ENCODE measurements at regions not wholly inside any gene's neighbourhood (a gene's known extent, or its start where the extent isn't known, plus 50 kb on each side); places are given as distances from the start of the nearest gene placed in this dataset.

DNA sequence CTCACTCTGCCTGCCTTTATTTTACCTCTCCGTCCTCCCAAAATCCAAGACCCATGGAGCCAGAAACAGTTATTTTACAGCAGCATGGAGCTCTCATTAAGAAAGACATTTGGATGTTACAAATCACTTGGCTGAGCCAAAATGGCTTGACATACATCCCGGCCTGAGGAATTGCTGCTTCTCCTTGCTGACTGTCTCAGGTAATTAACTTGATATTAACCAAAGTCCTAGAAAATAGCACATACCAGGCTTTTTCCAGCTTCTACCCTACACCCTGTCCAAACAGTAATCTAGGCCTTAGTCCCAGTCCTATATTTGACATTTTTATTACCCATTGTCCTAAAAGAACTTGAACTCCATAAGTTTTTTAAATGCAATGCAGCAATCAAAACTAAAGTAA lies 205.0 kb downstream of the TMX3 start:
- H3K9me3 ChIP-seq: peaks cover 0 to 2% of the 10 kb centered on the region in 2 donors

DNA sequence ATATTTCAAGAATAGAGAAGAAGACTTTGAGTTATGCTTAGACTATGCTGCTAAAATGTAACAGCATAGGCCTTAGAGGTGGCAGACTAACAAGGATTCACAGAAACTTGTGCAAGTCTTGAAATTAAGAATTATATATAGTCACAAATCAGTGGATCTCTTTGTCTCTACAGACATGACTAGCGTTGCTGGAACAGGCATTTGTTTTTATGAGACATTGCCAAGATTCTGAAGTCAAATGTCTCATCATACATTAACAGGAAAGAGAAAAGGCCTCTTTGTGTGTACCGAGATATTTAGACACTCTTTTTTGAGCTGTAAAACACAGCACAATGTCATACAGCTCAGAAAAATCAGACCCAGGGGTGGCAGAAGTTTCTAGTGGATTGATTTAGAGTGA lies 207.1 kb downstream of the TMX3 start:
- intact Hi-C loops (cut with DNase I): no loop called here
- no peaks in the 10 kb centered on the region for H3K4me1 ChIP-seq
- H3K4me3 ChIP-seq: no peak overlapping the region
- no peak for DNase-seq
- H3K9me3 ChIP-seq: peaks cover 0 to 2% of the 10 kb centered on the region in 2 donors
- no peaks in the 10 kb centered on the region for H3K36me3 ChIP-seq
- H3K27me3 ChIP-seq: no peaks in the 10 kb centered on the region
- TF ChIP-seq, protein P1, sequence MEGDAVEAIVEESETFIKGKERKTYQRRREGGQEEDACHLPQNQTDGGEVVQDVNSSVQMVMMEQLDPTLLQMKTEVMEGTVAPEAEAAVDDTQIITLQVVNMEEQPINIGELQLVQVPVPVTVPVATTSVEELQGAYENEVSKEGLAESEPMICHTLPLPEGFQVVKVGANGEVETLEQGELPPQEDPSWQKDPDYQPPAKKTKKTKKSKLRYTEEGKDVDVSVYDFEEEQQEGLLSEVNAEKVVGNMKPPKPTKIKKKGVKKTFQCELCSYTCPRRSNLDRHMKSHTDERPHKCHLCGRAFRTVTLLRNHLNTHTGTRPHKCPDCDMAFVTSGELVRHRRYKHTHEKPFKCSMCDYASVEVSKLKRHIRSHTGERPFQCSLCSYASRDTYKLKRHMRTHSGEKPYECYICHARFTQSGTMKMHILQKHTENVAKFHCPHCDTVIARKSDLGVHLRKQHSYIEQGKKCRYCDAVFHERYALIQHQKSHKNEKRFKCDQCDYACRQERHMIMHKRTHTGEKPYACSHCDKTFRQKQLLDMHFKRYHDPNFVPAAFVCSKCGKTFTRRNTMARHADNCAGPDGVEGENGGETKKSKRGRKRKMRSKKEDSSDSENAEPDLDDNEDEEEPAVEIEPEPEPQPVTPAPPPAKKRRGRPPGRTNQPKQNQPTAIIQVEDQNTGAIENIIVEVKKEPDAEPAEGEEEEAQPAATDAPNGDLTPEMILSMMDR (IDR thresholded peaks at IDR 0.05): no peak
- ATAC-seq: no peak
- H3K27ac ChIP-seq: no peak overlapping the region

More for the DNA sequence above, 205.0 kb downstream of the TMX3 start:
- DNase-seq (no peak), ATAC-seq (no peak)
- TF ChIP-seq, protein P1 (IDR thresholded peaks at IDR 0.05): no peak
- Histone ChIP-seq H3K4me1 (no peaks in the 10 kb centered on the region), H3K4me3 (no peak overlapping the region), H3K36me3 (no peaks in the 10 kb centered on the region), H3K27me3 (no peaks in the 10 kb centered on the region), H3K27ac (no peak overlapping the region)
- intact Hi-C loops (cut with DNase I): no loop called here

DNA sequence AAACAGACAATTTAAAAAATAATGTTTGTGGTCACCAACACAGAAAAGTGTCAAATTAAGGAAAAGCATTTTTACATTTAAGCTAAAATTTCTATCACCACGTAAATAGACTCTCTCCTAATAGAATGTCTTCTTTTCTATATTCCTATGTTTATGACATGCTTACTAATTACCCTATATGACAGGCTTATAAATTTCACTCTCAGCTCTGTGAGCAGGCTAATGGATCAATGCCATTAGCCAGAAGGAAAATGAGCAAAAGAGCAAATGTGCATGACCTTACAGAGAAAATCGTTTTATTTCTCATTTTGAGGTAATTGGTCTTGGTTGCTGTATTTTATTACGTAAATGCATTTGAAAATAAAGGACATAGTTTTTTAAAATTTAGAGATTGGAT lies 209.7 kb downstream of the TMX3 start:
- no peaks in the 10 kb centered on the region for H3K4me1 ChIP-seq
- ATAC-seq (no peak), DNase-seq (no peak)
- H3K9me3 ChIP-seq: no peaks in the 10 kb centered on the region
- intact Hi-C loops (cut with DNase I): no loop called here
- no peak overlapping the region for H3K4me3 ChIP-seq
- H3K27me3 ChIP-seq: no peaks in the 10 kb centered on the region
- H3K36me3 ChIP-seq: no peaks in the 10 kb centered on the region
- H3K27ac ChIP-seq: no peak overlapping the region
- TF ChIP-seq, protein P1 (IDR thresholded peaks at IDR 0.05): no peak

DNA sequence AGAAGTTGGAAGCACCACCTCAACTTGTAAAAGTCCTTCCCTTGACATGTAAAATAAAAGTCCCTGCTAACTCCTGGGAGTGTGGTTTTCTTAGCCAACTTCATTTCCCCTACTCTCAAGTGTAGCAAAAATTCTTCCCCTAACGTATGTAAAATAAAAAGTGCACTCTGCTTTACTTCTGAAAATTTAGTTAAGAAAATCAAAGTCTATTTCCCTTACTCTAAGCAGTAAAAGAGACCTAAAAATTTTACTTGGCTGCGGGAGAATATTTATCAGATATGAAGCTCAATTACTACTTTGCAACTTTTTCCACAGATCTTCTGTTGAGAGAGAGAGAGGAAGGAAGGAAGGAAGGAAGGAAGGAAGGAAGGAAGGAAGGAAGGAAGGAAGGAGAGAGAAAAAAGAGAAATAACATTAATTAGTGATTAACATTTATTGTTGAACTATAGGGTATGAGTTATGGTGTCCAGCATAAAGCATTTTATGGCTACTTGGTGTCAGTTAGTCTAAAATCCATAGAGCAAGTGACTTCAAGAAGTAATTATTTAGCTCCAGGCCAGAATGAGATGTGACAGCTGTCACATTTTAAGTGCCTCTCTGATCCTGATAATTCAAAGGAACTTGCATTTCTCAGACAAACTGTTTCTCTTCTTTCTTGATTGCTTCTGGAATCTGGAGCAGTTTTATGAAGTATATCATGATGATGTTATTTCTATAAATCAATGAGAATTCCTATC lies 210.3 kb downstream of the TMX3 start:
- ATAC-seq (no peak), DNase-seq (no peak)
- Histone ChIP-seq H3K9me3 (no peaks in the 10 kb centered on the region), H3K36me3 (no peaks in the 10 kb centered on the region), H3K4me1 (no peaks in the 10 kb centered on the region), H3K4me3 (no peak overlapping the region), H3K27me3 (no peaks in the 10 kb centered on the region), H3K27ac (no peak overlapping the region)
- intact Hi-C loops (cut with DNase I): no loop called here
- TF ChIP-seq, protein P1 (IDR thresholded peaks at IDR 0.05): no peak

DNA sequence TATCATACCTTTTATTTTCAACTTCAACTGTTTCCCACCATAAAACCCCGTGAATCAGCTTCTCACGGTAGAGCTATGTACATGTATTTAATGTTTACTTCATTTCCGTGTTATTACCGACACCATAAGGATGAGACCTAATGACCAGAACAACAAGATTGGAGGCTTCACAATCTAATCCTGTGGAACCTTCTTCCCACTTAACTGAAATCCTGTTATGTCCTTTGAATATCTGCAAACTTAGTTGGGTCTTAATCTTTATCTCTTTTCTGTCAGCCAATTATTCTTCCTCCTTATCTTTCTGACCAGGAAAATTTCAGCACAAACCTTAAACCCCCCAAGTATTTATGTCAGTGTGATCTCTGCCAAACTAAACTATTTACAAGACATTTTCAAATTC lies 214.4 kb downstream of the TMX3 start:
- TF ChIP-seq, protein P1 (IDR thresholded peaks at IDR 0.05): no peak
- intact Hi-C loops (cut with DNase I): no loop called here
- H3K4me3 ChIP-seq: no peak overlapping the region
- H3K9me3 ChIP-seq: no peaks in the 10 kb centered on the region
- H3K36me3 ChIP-seq: no peaks in the 10 kb centered on the region
- H3K4me1 ChIP-seq: no peaks in the 10 kb centered on the region
- H3K27me3 ChIP-seq: no peaks in the 10 kb centered on the region
- DNase-seq (no peak), ATAC-seq (no peak)
- no peak overlapping the region for H3K27ac ChIP-seq

Data from left lung (tissue), 4 donors.